ENCODE measurements at regions not wholly inside any gene's neighbourhood (a gene's known extent, or its start where the extent isn't known, plus 50 kb on each side); places are given as distances from the start of the nearest gene placed in this dataset.

- TF ChIP-seq CTCF (IDR thresholded peaks at IDR 0.05) = no peak
- TF ChIP-seq REST (IDR thresholded peaks at IDR 0.05; ENCODE audit: insufficient read depth in 1 of 2, low read depth in 2 of 2, low read length in 1 of 2) = no peak
- TF ChIP-seq SIN3A (IDR thresholded peaks at IDR 0.05; ENCODE audit: borderline replicate concordance, insufficient read depth, low read depth, low read length) = no peak
- TF ChIP-seq POLR2AphosphoS5 (IDR thresholded peaks at IDR 0.05; ENCODE audit: low read depth, low read length) = no peak
- TF ChIP-seq TCF7L2 (IDR thresholded peaks at IDR 0.05; ENCODE audit: low read depth, low read length) = no peak
These were observed 275.1 kb upstream of the MYOCD start for GRCh38 chr17:12390631-12391030.
